Left hindlimb (tissue), 1 donor: ENCODE measurements at regions not wholly inside any gene's neighbourhood (a gene's known extent, or its start where the extent isn't known, plus 50 kb on each side); places are given as distances from the start of the nearest gene placed in this dataset.
A peak's percentile ranks its signal among the peaks of the same experiment; 100 is the strongest.
"Not testable (repeated sequence)": the region's sequence is repeated elsewhere in the genome, so short reads cannot be mapped to it uniquely, and the experiment has no call there.

Experiments used
- DNase-seq: peaks from one replicate; pipeline ENCODE4 v3.0.0-alpha.2; 2018

DNA sequence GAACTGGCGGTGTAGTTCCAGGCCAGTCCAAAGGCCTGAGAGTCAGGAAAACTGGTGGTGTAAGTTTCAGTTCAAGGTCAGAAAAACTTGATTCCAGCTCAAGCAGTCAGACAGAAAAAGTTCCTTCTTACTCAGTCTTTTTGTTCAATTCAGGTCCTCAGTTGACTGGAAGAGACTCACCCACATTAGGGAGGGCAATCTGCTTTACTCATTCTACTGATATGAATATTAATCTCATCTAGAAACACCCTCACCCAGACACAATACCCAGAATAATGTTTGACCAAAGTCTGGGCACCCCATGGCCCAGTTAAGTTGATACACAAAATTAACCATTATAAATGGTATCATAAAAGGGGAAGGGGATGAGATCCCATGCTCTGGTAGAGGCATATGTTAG lies 50.1 kb upstream of the LTA4H start:
- no peak for DNase-seq

DNA sequence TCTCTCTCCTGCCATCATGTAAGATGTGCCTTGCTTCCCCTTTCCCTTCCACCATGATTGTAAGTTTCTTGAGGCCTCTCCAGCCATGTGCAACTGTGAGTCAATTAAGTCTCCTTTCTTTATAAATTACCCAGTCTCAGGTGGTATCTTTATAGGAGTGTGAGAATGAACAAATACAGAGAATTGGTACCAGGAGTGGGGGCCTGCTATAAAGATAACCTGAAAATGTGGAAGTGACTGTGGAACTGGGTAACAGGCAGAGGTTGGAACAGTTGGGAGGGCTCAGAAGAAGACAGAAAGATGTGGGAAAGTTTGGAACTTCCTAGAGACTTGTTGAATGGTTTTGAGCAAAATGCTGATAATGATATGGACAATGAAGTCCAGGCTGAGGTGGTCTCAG lies 50.8 kb upstream of the LTA4H start:
- not testable (repeated sequence) for DNase-seq

DNA sequence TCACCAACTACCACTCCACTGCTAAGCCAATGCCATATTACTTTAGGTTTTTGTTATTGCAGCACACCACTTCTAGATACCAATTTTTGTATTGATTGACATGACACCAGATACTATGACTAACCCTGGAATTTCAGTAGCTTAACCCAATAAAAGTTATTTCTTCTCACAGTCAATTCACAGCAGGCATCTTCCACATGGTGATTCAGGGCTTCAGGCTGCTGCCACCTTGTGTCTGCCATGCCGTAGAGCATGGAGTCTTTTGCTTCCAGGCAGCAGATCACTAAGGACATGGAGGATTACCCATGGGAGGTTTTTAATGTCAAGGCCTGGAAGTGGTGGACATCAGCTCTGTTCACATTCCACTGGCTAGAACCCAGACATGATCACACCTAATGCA lies 56.4 kb upstream of the LTA4H start:
- DNase-seq: no peak

DNA sequence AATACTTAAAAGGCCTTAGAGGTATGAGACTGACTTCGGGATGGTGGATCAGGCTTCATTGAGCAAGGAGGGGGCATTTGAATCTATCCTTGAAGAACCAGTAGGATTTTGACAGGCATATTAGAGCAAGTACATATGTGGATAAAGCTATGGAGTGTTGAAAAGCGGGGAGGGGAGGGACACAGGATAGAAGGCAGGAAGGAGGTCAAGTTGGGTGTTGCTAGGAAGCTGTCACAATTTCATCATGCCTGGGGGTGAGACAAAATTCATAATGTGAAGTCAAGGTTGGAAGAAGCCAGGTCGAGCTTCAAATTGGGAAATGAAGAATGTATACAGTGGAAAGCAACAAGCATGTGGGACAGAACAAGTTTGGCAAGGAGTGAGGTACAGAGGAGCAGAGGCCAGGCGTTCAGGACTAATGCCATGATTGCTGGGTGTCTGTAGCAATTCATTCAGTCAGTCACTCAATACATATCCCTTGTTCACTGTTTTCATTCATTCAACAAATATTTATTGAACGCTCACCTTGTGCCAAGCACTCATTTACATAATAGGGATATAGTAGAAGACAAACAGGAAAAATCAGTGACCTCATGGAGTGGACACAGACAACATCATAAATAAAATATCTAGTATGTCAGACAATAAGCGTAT lies 58.3 kb upstream of the LTA4H start:
- DNase-seq: no peak

DNA sequence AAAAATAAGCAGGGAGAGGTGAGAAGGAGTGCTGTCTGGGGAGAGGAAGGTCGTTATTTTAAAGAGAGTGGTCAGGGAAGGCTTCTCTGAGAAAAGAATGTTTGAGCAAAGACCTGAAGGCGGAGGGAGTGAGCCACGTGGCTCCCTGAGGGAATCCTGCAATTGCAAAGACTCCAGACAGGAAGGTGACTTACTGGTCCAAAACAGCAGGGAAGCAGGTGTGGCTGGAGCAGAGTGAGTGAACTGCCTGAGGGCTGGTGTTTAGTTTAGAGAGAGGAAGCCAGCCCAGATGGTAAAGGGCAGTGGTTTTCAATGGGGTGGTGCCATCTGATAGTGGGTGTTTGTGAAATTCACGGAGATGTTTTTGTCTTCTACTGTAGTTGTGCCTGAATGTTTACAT lies 58.8 kb upstream of the LTA4H start:
- no peak for DNase-seq

DNA sequence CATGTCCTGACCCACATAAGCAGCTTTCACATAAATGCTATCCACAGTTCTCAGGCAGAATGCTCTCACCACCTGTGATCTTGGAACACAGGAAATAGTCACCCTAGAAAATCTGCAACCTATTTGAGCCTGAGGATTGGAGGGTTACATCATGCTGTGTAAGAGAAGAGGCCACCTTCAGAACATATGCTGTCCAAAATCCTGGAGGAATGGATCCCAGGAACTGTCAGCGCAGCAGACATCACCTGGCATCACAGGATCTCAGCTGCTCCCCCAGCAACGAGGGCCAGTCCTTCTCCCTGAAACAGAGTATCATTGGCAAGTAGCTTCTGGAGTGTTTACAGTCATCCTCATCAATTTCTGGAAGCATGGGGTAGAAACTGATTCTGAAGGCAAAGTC lies 63.2 kb upstream of the LTA4H start:
- no peak for DNase-seq

DNA sequence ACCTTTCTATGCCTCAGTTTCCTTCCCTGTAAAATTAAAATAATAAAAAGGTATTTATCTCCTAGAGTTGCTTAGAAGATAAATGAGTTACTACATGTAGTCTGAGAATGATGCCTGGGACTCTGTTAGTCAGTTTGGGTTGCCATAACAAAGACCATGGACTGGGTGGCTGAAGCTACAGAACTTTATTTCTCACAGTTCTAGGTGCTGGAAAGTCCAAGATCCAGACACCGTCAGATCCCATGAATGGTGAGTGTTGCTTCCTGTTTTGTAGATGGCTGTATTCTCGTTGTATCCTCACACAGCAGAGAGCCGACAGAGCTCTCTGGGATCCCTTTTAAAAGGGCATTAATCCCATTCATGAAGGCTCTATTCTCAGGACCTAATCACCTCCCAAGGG lies 64.0 kb upstream of the LTA4H start:
- no peak for DNase-seq

DNA sequence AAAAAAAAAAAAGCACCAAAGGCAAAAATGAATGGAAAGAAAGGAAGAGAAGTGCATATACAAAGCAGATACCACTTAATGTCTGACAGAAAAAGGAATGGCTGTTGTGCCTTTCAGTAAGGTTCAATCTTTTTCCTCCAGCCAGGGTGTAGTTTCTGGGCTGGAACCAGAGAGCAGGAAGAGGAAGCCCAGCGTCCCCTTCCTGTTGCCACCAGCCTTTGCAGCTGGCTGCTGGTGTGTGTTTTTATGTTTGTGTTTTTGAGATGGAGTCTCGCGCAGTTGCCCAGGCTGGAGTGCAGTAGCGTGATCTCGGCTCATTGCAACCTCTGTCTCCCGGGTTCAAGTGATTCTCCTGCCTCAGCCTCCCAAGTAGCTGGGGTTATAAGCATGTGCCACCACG lies 64.6 kb upstream of the LTA4H start:
- no peak for DNase-seq

DNA sequence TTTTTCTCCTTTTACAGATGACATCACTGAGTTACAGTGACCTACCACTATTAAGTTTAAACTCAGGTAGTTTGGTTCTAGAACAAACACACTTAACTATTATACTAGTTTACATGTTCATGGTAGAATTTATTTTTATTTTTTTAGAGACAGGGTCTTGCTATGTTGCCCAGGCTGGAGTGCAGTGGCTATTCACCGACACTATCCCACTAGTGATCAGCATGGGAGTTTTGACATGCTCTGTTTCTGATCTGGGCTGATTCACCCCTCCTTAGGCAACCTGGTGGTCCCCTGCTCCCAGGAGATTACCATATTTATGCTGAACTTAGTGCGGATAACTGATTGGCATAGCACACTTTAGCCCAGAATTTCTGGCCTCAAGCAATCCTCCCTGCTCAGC lies 66.4 kb upstream of the LTA4H start:
- no peak for DNase-seq

DNA sequence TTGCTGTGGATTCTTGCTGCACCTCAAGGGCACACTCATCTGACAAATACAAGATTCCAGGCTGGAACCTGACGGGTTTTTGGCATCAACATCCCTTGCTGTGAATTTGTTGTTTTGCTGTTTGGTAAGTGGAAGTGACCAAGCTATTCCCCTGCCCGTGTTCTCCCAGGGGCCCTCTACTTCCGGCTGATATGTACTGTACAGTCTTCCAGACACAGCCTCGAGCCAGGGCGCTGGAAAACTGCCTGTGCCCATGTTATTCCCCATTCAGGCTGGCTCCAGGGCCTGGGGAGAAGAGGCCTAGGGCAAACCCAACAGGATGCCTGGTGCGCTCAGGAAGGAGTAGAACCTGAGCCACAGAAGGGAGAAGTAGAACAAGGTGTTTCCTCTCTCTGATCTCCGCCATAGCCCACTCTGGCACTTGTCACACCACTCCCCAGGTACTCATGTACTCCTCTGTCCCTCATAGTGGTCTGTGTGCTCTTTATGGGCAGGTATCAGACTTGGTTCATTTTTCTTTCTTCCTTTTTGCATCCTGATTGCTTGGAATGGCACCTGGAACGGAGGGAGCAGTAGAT lies 67.8 kb upstream of the LTA4H start:
- no peak for DNase-seq

DNA sequence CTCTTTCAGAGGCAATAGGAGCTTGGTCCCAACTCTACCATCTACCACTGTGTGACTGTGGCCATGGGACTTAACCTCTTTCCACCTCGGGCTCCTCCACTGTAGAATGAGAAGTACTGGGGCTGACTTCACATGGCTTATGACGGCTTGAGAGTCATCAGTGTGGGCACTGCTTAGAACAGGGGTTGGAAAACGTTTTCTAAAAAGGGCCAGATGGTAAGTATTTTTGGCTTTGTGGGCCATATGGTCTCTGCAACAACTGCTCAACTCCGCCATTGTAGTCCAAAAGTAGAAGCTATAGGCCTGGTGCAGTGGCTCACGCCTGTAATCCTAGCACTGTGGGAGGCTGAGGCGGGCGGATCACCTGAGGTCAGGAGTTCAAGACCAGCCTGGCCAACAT lies 69.2 kb upstream of the LTA4H start:
- DNase-seq: no peak

DNA sequence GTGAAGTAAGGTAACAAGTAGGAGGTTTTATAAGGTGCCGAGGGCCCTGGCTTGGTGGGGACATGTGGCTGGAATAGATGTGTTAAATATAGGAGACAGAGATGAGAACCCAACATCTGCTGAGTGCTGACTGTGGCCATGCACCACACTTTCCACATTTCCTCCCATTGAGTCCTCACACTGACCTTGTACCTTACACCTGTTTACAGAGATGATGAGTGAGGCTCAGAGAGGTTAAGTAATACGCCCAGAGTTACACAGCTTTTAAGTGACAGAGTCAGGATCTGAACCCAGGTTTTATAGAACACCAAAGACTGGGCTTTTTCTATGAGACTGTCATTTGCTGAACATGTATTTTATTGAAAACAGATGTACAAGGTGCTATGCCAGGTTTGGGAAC lies 70.8 kb upstream of the LTA4H start:
- DNase-seq: no peak

DNA sequence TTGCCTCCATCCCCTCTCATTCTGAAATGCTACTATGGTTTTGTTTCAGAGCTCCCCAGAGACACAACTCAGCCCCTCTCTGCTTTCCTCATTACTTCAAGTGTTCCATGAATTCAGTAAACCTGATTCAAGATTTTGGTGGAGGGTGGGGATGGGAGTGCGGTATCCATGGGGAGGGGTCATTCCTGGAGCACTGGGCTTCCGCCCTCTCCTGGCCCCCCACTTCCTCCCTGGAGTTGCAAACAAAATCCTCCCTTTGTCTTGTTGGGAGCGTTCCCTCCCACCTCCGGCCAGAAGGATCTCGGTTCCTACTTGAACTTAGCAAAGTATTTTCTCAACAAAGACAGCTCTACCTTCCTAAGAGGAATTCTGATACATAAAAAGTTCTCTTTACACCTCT lies 71.8 kb upstream of the LTA4H start:
- DNase-seq: no peak

DNA sequence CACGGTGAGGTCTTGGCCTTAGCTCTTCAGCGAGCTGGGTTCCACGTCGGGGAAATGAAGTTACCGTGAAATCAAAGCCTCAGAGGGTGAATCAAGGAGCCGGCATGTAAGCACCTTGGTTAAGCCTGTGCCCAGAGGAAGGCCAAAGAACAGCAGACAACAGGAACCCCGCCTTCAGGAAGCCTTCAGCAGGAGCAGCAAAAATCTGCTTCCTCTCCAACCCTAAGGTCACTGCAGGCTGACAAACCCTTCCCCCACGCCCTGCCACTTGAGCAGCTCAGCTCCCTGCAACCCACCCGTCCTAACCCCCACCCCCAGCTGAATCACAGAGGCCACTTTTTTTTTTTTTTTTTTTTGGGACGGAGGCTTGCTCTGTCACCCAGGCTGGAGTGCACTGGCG lies 72.9 kb upstream of the LTA4H start:
- peak; percentile 48 for DNase-seq

DNA sequence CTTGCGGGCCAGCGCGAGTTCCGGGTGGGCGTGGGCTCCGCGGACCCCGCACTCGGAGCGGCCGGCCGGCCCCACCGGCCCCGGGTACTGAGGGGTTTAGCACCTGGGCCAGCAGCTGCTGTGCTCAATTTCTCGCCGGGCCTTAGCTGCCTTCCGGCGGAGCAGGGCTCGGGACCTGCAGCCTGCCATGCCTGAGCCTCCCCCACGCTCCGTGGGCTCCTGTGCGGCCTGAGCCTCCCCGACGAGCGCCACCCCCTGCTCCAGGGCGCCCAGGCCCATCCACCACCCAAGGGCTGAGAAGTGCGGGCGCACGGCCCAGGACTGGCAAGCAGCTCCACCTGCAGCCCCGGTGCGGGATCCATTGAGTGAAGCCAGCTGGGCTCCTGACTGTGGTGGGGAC lies 73.6 kb upstream of the LTA4H start:
- not testable (repeated sequence) for DNase-seq

DNA sequence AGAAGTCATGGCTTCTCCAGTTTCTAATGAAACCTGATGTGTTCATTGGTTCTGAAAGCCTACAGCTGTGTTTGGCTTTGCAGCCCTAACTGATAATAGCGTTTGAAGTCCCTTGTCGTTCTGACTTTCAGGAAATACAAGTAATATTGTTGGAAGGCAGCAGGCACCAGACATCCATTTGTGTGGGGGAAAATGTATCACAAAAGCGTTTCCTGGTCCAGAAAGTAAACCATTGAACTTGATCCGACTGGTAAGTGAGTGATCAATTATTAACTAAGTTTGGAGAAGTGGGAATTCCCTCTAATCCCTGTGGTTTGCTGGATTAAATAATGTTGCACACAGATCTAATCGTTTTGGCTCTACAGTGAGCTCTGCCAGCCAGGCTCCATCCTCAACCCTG lies 77.3 kb upstream of the LTA4H start:
- DNase-seq: no peak

DNA sequence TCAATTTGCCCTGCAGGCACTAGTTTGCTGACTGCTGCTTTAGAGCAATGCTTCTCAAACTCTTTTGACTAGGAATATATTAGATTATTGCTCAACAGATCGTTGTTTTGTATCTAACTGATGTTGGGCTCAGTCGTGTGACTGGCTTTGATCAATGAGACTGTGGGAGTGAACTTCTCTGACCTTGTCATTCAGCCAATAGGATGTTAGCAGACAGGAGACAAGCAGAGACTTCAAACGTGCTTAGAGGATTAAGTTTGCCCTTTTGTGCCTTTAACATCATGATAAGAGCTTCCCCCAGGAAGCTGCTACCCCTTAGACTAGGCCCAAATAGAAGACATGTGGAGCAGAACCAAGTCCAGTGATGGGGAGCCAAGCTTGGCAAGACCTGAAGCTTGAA lies 76.7 kb upstream of the ELK3 start:
- no peak for DNase-seq

DNA sequence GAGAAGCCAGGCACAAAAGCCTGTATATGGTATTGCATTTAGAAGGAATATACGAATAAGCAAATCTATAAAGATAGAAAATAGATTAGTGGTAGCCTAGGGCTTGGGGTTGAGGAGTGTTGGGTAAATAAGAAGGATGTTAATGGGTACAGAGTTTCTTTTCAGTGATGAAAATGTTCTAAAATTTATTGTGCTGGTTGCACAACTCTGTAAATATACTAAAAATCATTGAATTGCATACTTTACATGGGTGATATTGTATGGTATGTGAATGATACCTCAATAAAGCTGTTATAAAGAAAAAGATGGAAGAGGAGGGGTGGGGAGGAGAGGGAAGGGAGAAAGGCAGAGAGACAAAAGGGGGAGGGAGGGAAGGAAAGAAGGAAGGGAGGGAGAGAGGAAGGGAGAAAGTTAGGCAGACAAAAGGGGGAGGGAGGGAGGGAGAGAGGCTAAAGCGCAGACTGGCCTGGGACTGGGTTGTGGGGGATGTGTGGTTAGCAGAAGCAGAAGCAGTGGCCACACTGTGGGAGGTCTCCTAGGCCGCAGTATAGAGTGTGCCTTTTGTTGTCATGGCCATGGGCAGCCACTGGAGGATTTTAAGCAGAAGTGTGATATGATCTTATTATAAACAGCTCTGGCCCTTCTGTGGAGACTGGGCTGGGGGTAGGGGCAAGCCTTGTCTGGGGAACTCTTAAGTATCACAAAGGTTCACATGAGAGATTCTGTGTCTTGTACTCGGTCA lies 73.6 kb upstream of the ELK3 start:
- DNase-seq: peak; percentile 40

DNA sequence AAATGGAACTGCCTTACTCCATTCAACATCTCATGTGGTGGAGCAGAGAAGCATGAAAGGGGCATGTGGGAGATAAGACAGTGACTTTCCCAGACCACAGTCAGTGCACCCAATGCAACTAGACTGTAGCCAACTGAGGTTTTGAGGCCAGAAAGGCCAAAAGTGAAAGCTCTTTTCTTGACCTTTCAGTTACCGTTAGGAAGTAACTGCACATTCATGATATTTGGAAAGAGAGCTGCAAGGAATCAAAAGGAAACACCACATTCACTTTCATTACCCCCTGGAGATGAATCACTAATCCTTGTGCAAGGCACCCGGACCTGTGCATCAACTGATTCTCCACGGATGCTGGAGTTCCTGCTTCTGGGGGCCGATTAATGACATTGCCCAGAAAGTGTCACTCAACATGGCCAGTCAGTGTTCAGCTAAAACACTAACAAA lies 72.9 kb upstream of the ELK3 start:
- no peak for DNase-seq

DNA sequence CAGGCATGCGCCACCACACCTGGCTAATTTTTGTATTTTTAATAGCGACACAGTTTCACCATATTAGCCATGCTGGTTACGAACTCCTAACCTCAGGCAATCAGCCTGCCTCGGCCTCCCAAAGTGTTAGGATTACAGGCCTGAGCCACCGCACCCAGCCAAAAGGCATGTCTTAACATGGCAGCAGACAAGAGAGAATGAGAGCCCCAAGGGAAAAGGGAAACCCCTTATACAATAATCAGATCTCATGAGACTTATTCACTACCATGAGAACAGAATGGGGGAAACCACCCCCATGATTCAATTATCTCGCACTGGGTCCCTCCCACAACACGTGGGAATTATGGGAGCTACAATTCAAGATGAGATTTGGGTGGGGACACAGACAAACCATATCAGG lies 65.9 kb upstream of the ELK3 start:
- DNase-seq: not testable (repeated sequence)

DNA sequence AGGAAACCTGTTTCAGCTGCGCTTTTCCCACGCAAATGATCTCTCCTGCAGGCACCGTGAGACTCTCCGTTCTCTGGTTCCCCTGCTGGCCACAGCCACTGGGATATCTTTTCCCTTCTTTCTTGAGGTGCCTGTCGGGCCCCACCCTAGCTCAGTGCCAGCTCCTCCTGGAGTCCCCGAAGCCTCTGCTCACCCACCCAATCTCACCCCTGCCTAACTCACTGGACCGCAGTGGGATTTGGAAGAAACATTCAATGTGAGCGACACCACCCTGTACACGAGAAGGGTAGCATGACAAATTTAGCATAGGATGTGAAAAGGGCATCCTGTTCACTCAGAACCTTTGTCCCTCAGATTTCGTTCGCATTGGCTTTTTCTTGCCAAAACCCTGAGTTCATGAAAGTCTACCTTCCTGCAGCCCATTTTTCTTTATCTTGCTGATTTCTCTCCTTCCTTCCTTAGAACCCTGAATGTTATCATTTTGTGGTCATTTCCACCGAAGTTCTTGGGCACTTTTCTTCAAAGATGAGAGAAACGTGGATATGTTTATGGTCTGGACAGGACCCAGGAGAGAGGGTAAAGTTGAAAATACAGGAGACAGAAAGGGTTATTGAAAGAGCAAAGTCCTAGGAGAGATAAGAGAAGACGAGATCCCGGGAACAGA lies 63.6 kb upstream of the ELK3 start:
- no peak for DNase-seq

DNA sequence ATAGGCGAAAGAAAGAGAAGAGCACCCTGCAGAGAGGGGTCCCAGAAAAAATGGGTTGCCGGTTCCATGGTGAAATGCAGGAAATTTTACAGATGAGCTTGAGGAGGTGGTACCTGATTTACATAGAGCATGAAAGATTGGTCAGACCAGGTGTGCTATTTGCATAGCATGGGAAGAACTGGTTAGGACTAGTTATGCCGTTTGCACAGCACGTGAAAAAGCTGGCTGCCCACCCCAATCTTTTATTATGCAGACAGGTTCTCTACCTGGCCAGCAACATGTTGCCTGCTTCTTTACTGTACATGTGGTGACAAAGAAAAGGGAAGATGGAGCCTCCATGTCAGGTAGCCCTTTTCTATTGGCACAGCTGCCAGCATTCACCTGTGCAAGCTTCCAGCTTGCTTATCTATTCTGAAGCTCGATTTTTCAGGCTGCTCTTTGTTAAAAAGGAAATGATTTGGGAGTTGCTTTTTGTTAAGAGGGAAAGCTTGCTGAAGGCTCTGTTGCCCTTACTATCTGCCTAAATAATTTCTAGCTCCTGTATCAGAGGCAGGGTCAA lies 62.9 kb upstream of the ELK3 start:
- no peak for DNase-seq

DNA sequence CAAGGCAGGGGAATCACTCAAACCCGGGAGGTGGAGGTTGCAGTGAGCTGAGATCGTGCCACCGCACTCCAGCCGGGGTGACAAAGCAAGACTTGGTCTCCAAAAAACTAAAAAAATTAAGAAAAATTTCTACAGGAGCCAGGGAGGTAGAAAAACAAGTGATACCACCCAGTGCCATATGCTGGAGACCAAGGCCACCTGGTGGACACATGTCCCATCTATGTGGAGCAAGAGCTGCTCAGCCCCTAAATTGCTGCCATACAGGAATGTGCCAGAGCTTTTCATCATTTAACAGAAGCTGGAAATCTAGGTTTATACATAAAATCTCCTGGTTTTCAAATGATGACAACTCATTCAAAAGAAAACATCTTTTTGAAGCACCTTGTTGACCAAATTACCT lies 61.4 kb upstream of the ELK3 start:
- DNase-seq: no peak

DNA sequence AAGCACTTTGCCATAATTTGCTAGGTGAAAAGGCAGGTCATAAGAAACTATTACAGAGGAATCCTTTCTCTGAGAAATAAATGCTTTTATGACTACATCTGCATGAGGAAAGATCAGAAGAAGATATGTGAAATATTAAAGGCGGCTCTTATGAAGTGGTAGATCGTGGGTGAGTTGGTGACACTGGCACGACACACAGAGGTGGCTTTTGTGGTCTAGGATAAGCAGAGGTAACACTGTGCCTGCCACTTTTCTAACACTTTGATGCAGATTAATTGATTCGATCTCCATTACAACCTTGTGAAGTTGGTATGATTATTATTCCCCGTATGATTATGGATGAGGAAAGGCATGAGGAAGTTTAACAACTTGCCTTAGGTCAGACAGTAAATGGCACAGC lies 60.0 kb upstream of the ELK3 start:
- no peak for DNase-seq
